ENCODE measurements at regions not wholly inside any gene's neighbourhood (a gene's known extent, or its start where the extent isn't known, plus 50 kb on each side); places are given as distances from the start of the nearest gene placed in this dataset.

DNA sequence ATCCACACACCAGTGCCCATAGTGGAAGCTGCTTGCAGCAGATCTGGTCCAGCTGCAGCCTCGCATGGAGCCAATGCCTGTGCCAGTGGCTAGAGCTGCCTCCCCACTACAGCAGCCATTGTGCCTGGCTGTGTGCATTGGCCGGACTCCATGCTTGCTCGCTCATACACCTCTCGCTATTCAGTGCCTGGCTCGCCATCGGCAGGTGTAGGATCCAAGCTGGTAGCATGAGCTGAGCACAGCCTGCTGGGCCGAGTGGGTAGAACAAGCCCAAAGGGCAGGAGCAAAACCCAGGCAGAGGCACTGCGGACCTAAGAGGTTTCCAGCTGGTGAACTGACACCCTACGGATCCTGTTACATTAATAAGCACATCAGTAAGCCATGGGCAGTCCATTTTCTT, 1184.1 kb downstream of the AMY1C start:
- in situ Hi-C loops (cut with HindIII; ENCODE audit: low sequenced_read_pairs): no loop called here
- TF ChIP-seq, protein P1, sequence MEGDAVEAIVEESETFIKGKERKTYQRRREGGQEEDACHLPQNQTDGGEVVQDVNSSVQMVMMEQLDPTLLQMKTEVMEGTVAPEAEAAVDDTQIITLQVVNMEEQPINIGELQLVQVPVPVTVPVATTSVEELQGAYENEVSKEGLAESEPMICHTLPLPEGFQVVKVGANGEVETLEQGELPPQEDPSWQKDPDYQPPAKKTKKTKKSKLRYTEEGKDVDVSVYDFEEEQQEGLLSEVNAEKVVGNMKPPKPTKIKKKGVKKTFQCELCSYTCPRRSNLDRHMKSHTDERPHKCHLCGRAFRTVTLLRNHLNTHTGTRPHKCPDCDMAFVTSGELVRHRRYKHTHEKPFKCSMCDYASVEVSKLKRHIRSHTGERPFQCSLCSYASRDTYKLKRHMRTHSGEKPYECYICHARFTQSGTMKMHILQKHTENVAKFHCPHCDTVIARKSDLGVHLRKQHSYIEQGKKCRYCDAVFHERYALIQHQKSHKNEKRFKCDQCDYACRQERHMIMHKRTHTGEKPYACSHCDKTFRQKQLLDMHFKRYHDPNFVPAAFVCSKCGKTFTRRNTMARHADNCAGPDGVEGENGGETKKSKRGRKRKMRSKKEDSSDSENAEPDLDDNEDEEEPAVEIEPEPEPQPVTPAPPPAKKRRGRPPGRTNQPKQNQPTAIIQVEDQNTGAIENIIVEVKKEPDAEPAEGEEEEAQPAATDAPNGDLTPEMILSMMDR (IDR thresholded peaks at IDR 0.05; ENCODE audit: low read depth, low read length): no peak
- DNase-seq (ENCODE audit: low read depth, low spot score): no peak
- no peak overlapping the region for H3K4me3 ChIP-seq (ENCODE audit: low read depth, low read length)

DNA sequence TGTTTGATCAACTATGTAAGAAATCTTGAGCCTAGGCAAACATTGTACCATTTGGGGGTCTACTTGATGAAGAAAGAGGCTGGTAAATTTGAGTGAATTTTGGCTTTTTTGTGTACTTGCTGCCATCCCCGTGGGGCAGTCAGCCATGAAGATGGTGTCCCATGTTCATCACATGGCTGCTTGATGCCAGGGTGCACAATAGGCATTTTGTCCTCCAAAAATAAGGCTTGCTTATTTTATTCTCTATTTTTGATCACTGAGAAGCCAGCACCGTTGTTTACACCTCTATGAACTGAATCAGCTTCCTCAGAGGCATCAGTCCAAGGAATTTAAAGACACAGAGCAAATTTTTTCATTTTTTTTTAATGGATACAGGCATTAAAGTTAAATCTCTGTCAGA, 1195.7 kb downstream of the AMY1C start:
- TF ChIP-seq, protein P1 (IDR thresholded peaks at IDR 0.05; ENCODE audit: low read depth, low read length): no peak
- no peak overlapping the region for H3K4me3 ChIP-seq (ENCODE audit: low read depth, low read length)
- DNase-seq (ENCODE audit: low read depth, low spot score): no peak
- in situ Hi-C loops (cut with HindIII; ENCODE audit: low sequenced_read_pairs): no loop called here

DNA sequence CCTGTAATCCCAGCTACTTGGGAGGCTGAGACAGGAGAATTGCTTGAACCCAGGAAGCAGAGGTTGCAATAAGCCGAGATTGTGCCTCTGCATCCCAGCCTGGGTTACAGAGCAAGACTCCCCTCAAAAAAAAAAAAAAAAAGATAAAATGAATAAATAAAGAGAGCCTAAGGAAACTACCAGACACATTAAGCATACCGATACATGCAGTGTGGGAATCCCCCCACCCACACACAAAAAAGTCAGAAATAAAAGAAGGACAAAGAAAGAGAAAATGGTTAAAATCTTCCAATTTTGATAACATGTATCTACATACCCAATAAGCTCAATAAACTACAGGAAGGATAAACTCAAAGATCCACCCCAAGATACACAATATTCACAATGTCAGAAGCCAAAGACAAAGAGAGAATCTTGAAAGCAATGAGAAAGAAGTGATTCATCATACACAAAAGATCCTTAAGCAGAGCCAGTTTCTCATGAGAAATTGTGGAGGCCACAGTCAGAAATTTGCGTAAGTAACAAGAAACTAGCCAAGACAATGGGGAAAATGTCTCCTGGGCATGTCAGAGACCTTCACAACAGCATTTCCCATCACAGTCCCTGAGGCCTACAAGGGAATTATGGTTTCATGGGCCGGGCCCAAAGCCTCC, 1197.0 kb downstream of the AMY1C start:
- TF ChIP-seq, protein P1 (IDR thresholded peaks at IDR 0.05; ENCODE audit: low read depth, low read length): no peak
- no peak for DNase-seq (ENCODE audit: low read depth, low spot score)
- in situ Hi-C loops (cut with HindIII; ENCODE audit: low sequenced_read_pairs): no loop called here
- H3K4me3 ChIP-seq (ENCODE audit: low read depth, low read length): no peak overlapping the region

GRCh38 chr1:104953555-104953954, 1203.9 kb downstream of the AMY1C start:
- in situ Hi-C loops (cut with HindIII; ENCODE audit: low sequenced_read_pairs): no loop called here
- no peak overlapping the region for H3K4me3 ChIP-seq (ENCODE audit: low read depth, low read length)
- DNase-seq (ENCODE audit: low read depth, low spot score): no peak
- TF ChIP-seq, protein P1 (IDR thresholded peaks at IDR 0.05; ENCODE audit: low read depth, low read length): no peak

DNA sequence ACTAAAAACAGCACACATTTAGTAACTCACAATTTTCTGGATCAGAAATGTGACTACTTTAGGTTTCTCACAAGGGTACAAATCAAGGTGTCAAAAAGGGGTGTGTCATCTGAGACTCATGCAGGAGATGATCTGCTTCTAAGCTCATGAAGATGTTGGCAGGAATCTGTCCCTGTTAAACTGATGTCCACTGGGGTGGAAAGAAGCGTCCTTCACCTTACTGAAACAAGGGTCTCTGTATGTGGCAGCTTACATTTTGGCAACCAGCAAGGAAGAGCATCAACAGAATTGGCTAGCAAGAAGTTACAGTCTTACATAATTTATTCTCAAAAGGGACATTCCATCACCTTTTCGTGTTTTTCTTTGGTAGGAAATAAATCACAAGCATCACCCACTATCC, 1223.8 kb downstream of the AMY1C start:
- in situ Hi-C loops (cut with HindIII; ENCODE audit: low sequenced_read_pairs): no loop called here
- no peak overlapping the region for H3K4me3 ChIP-seq (ENCODE audit: low read depth, low read length)
- DNase-seq (ENCODE audit: low read depth, low spot score): no peak

DNA sequence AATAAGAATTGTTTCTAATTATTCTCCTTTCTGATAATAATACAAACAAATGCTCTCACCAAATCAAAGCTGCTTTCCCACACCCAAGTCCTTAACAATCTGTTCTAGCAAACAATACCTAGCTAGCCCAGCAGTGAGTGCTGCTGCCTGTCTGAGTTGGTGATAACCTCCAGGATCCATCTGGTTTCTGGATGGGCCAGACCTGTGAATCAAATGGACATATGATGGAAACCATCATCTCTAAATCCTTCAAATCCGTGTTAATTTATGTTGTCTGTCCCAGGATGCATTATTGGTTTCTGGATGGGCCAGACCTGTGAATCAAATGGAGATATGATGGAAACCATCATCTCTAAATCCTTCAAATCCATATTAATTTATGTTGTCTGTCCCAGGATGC, 1230.0 kb downstream of the AMY1C start:
- in situ Hi-C loops (cut with HindIII; ENCODE audit: low sequenced_read_pairs): no loop called here
- TF ChIP-seq, protein P1 (IDR thresholded peaks at IDR 0.05; ENCODE audit: low read depth, low read length): no peak
- H3K4me3 ChIP-seq (ENCODE audit: low read depth, low read length): no peak overlapping the region
- DNase-seq (ENCODE audit: low read depth, low spot score): no peak

More for the DNA sequence above, 1223.8 kb downstream of the AMY1C start:
- TF ChIP-seq, protein P1 (IDR thresholded peaks at IDR 0.05; ENCODE audit: low read depth, low read length): no peak

Data from astrocyte of the spinal cord (primary cell).